ENCODE measurements at regions not wholly inside any gene's neighbourhood (a gene's known extent, or its start where the extent isn't known, plus 50 kb on each side); places are given as distances from the start of the nearest gene placed in this dataset.

DNA sequence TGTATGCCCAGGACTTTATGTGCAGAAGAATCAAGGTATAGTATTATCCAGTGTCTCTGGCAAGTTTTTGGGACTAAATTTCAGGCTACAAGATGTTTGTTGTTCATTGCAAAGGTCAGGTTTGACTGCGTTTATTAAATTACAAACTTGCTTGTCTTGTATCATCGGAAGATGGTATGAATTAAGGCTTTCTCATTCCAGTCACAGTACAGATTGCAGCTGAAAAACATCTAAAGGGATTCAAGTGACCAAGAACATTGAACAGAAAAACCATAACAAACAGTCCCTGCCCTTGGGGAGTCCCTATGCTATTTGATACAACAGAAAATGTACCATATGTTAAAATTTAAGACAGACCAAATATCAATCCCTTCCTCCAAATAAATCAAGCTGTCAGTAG is 244.7 kb upstream of the TNC start:
- peaks cover 6% of the 10 kb centered on the region for H3K4me1 ChIP-seq (ENCODE audit: control insufficient read depth, insufficient read depth, low read length)
- no peak overlapping the region for H3K4me3 ChIP-seq (ENCODE audit: low read length)
- no CpG with 5 or more reads among the region's 2 CpGs for WGBS (ENCODE audit: insufficient coverage, low lambda C conversion rate)
- H3K27ac ChIP-seq (ENCODE audit: low read length): no peak overlapping the region
- no peaks in the 10 kb centered on the region for H3K9me3 ChIP-seq (ENCODE audit: control insufficient read depth, low read depth, low read length)
- H3K36me3 ChIP-seq (ENCODE audit: control insufficient read depth, insufficient read depth, low read length): no peaks in the 10 kb centered on the region
- DNase-seq: no peak
- no peaks in the 10 kb centered on the region for H3K27me3 ChIP-seq (ENCODE audit: control insufficient read depth, insufficient read depth, low read length)

DNA sequence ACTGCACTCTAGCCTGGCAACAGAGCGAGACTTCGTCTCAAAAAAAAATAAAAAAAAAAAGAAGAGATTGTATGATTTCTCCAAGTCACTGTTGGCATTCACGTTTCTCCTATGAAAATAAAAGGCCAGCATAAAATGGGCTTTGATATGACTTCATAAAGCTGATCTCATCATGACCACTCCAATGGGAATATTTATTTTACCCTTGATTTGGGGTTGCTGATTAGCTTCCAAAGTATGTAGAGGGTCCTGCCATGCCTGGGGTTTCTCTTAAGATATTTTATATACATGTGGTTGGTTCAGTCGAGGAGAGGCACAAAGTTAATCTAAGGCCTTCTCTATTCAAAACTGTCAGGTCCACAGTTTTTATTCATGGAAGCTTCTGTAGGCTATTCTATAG is 247.0 kb upstream of the TNC start:
- 80% methylated on average over 1 of the region's 4 CpGs for WGBS (ENCODE audit: insufficient coverage, low lambda C conversion rate)
- no peaks in the 10 kb centered on the region for H3K4me1 ChIP-seq (ENCODE audit: control insufficient read depth, insufficient read depth, low read length)
- DNase-seq: no peak
- H3K9me3 ChIP-seq (ENCODE audit: control insufficient read depth, low read depth, low read length): no peaks in the 10 kb centered on the region
- no peaks in the 10 kb centered on the region for H3K36me3 ChIP-seq (ENCODE audit: control insufficient read depth, insufficient read depth, low read length)
- no peak overlapping the region for H3K27ac ChIP-seq (ENCODE audit: low read length)
- no peak overlapping the region for H3K4me3 ChIP-seq (ENCODE audit: low read length)
- H3K27me3 ChIP-seq (ENCODE audit: control insufficient read depth, insufficient read depth, low read length): no peaks in the 10 kb centered on the region

DNA sequence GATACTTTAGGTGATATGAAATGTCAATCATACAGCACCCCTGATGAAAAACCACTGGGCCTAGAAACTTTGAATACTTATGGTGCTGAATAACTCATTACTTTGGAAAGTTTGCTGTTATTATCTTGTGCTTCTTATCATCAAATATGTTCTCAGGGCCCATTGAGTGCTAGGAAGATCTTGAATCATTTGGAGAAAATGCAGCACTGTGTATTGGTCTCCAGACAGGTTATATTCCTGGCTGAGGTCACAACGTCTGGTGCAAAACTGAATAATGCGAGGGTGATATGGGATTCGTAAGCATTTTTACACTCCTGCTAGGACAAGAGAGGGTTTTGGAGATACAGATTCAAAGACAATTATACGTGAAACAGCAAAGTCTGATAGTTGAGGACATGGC is 249.4 kb upstream of the TNC start:
- Histone ChIP-seq H3K4me3 (ENCODE audit: low read length) (no peak overlapping the region), H3K27me3 (ENCODE audit: control insufficient read depth, insufficient read depth, low read length) (no peaks in the 10 kb centered on the region), H3K4me1 (ENCODE audit: control insufficient read depth, insufficient read depth, low read length) (no peaks in the 10 kb centered on the region), H3K36me3 (ENCODE audit: control insufficient read depth, insufficient read depth, low read length) (no peaks in the 10 kb centered on the region), H3K9me3 (ENCODE audit: control insufficient read depth, low read depth, low read length) (no peaks in the 10 kb centered on the region), H3K27ac (ENCODE audit: low read length) (no peak overlapping the region)
- WGBS (ENCODE audit: insufficient coverage, low lambda C conversion rate): 100% methylated on average over 2 of the region's 4 CpGs
- no peak for DNase-seq

DNA sequence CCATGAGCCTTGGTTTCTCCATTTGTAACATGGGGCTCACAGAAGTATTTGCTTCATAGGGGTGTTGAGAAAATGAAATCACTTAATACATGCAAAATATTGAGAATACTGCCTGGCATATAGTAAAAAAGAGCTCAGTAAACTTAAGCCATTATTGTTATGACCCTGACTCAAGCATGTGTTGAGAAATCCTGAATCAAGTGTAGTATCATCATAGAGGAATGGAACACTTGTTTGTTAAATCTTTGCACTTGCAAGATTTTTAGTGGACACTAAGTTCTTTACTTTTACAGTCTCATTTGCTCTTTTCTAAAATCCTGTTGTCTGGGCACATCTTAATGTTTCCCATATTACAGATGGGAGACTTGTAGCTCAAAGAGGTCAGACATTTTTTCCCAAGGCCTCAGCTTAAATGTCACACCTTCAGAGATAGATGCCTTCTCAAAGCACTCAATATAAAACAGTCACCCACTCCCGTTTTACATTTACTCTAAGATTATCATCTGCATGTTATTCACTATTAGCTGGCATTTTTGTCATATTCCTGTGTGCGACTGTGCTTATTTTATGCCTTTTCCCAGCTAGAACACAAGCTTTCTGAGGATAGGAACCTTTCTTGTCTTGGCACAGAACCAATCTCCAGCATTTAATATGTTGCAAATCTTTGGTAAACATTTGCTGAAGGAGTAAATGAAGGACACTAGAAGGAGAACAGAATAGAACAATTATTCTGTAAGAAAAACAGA is 250.0 kb upstream of the TNC start:
- H3K36me3 ChIP-seq (ENCODE audit: control insufficient read depth, insufficient read depth, low read length): no peaks in the 10 kb centered on the region
- 100% methylated on average over 2 of the region's 2 CpGs for WGBS (ENCODE audit: insufficient coverage, low lambda C conversion rate)
- no peak overlapping the region for H3K27ac ChIP-seq (ENCODE audit: low read length)
- no peaks in the 10 kb centered on the region for H3K27me3 ChIP-seq (ENCODE audit: control insufficient read depth, insufficient read depth, low read length)
- no peak for DNase-seq
- no peaks in the 10 kb centered on the region for H3K4me1 ChIP-seq (ENCODE audit: control insufficient read depth, insufficient read depth, low read length)
- no peaks in the 10 kb centered on the region for H3K9me3 ChIP-seq (ENCODE audit: control insufficient read depth, low read depth, low read length)
- no peak overlapping the region for H3K4me3 ChIP-seq (ENCODE audit: low read length)

DNA sequence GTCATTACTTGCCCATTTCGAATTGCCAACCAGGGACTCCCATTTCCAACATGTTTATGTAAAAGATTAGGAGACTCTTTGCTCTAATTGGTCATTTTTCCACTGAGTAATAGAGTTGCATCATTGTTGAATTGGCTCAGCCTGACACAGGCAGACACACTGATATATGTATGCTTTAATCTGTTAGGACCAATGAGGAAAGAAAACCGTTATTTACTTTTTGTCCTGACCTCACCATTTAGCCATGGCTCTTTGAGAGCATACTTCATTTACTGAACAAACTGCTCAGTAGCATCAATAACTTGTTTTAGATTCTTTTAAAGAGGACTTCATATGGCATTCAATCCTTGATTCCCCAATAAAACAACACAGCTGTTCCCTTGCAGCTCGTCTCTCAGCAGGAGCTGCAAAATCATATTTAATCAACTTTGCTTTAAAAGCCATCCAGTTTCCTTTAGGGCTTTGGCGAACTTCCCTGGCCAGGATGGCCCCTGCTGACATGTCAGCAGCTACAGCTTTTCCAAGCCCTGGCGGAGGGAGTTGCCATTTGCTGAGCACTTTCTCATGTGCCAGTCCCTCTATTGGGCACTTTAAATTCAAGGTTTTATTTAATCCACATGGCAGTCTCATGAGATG is 251.5 kb upstream of the TNC start:
- H3K27ac ChIP-seq (ENCODE audit: low read length): no peak overlapping the region
- H3K9me3 ChIP-seq (ENCODE audit: control insufficient read depth, low read depth, low read length): no peaks in the 10 kb centered on the region
- H3K36me3 ChIP-seq (ENCODE audit: control insufficient read depth, insufficient read depth, low read length): no peaks in the 10 kb centered on the region
- no peaks in the 10 kb centered on the region for H3K27me3 ChIP-seq (ENCODE audit: control insufficient read depth, insufficient read depth, low read length)
- H3K4me1 ChIP-seq (ENCODE audit: control insufficient read depth, insufficient read depth, low read length): no peaks in the 10 kb centered on the region
- 100% methylated on average over 2 of the region's 5 CpGs for WGBS (ENCODE audit: insufficient coverage, low lambda C conversion rate)
- DNase-seq: peak in 1 of 2 donors; percentile 14
- no peak overlapping the region for H3K4me3 ChIP-seq (ENCODE audit: low read length)

DNA sequence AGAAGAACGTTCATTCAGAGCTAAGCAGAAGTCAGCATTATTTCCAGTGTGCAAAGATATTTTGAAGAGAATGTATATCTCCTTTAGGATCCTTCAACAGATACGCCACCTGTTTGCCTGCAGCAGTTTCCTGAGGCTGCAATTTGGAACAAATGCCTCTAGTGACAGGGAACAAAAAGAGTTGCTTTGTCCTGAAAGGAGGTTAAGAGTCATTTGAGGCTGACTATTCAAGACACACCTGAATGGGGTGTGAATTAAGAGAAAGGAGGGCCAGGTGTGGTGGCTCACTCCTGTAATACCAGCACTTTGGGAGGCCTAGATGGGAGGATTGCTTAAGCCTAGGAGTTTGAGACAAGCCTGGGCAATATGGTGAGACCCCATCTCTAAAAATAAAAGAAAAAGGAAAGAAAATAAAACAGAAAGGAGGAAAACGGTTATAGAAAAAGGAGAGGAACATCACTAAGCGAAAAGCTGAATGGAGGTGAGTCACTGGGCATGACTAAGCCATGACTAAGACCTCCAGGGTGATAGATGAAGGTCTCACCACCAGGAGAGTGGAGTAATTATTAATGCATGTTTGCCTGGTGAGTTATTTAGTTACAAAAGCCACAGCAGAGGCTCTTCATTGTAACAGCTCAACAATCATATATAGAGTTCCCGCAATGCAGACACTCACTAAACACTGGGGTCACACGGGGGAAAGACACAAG is 255.2 kb upstream of the TNC start:
- DNase-seq: no peak
- 64% methylated on average over 2 of the region's 6 CpGs for WGBS (ENCODE audit: insufficient coverage, low lambda C conversion rate)
- no peak overlapping the region for H3K27ac ChIP-seq (ENCODE audit: low read length)

DNA sequence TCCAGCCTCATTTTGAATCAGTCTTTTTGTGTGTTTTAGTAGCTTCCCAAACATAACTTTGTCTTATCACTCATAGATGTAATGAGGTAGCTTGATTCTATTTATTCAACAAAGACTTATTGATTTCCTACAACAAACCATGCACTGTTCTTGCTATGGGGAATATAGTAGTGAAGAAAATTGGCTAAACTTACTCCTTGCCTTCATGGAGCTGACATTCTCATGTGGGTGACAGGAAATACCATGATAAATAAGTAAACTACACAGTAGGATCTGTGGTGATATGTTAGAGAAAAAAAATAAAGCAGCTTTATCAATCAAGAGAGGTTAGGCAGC is 255.7 kb upstream of the TNC start:
- H3K4me3 ChIP-seq (ENCODE audit: low read length): no peak overlapping the region
- no peaks in the 10 kb centered on the region for H3K9me3 ChIP-seq (ENCODE audit: control insufficient read depth, low read depth, low read length)
- DNase-seq: no peak
- no peaks in the 10 kb centered on the region for H3K4me1 ChIP-seq (ENCODE audit: control insufficient read depth, insufficient read depth, low read length)
- H3K36me3 ChIP-seq (ENCODE audit: control insufficient read depth, insufficient read depth, low read length): no peaks in the 10 kb centered on the region
- no peak overlapping the region for H3K27ac ChIP-seq (ENCODE audit: low read length)
- no peaks in the 10 kb centered on the region for H3K27me3 ChIP-seq (ENCODE audit: control insufficient read depth, insufficient read depth, low read length)

More for the DNA sequence above, 255.2 kb upstream of the TNC start:
- Histone ChIP-seq H3K27me3 (ENCODE audit: control insufficient read depth, insufficient read depth, low read length) (no peaks in the 10 kb centered on the region), H3K4me3 (ENCODE audit: low read length) (no peak overlapping the region), H3K36me3 (ENCODE audit: control insufficient read depth, insufficient read depth, low read length) (no peaks in the 10 kb centered on the region), H3K9me3 (ENCODE audit: control insufficient read depth, low read depth, low read length) (no peaks in the 10 kb centered on the region), H3K4me1 (ENCODE audit: control insufficient read depth, insufficient read depth, low read length) (no peaks in the 10 kb centered on the region)

DNA sequence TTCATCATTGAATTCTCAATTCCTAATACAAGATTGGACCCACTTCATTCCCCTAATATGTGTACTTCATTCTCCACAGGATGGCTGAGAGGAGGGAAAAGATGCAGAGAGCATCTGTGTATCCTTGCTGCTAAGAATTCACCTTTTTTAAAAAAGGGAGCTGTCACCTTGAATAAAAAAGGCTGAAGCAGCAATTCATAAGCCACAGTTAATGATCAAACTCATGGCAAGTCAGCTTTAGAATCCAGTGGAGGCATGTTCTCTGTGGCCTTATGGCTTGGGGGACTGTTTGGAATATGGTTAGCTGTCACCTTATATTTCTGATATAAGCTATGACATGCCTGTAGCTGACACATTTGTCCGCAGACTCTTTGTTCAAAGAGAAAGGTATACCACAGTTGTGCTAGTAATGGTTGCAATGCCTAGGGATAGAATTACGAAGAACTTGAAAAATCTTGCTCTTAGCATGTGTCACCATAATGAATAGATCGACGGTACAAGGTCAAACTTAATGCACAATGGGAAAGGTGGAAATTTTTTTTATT is 256.8 kb upstream of the TNC start:
- no peaks in the 10 kb centered on the region for H3K27me3 ChIP-seq (ENCODE audit: control insufficient read depth, insufficient read depth, low read length)
- no peak overlapping the region for H3K27ac ChIP-seq (ENCODE audit: low read length)
- no CpG with 5 or more reads among the region's 4 CpGs for WGBS (ENCODE audit: insufficient coverage, low lambda C conversion rate)
- no peaks in the 10 kb centered on the region for H3K36me3 ChIP-seq (ENCODE audit: control insufficient read depth, insufficient read depth, low read length)
- H3K4me3 ChIP-seq (ENCODE audit: low read length): no peak overlapping the region
- H3K9me3 ChIP-seq (ENCODE audit: control insufficient read depth, low read depth, low read length): no peaks in the 10 kb centered on the region
- no peak for DNase-seq
- no peaks in the 10 kb centered on the region for H3K4me1 ChIP-seq (ENCODE audit: control insufficient read depth, insufficient read depth, low read length)

DNA sequence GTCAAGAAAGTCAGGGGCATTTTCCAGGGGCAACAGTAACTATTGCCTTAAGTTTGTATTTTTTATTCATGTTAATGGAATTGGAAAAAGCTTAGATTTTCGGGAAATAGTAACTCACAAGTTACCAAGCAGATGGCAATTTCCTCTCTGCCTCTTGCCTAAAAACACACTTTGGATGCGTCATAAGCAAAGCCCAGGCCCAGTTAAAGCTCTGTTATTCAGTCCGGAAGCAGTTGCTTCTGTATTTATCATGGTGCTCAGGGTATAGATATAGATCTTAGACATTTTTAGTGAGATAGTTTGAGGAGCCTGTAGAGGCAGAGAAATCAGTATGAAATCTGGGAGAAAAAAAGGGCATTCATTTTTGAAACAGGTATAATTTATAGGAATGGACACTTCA is 260.3 kb upstream of the TNC start:
- Histone ChIP-seq H3K27ac (ENCODE audit: low read length) (no peak overlapping the region), H3K9me3 (ENCODE audit: control insufficient read depth, low read depth, low read length) (peaks cover 3% of the 10 kb centered on the region), H3K4me1 (ENCODE audit: control insufficient read depth, insufficient read depth, low read length) (no peaks in the 10 kb centered on the region), H3K27me3 (ENCODE audit: control insufficient read depth, insufficient read depth, low read length) (no peaks in the 10 kb centered on the region), H3K36me3 (ENCODE audit: control insufficient read depth, insufficient read depth, low read length) (no peaks in the 10 kb centered on the region), H3K4me3 (ENCODE audit: low read length) (no peak overlapping the region)
- 100% methylated on average over 1 of the region's 3 CpGs for WGBS (ENCODE audit: insufficient coverage, low lambda C conversion rate)
- DNase-seq: no peak

DNA sequence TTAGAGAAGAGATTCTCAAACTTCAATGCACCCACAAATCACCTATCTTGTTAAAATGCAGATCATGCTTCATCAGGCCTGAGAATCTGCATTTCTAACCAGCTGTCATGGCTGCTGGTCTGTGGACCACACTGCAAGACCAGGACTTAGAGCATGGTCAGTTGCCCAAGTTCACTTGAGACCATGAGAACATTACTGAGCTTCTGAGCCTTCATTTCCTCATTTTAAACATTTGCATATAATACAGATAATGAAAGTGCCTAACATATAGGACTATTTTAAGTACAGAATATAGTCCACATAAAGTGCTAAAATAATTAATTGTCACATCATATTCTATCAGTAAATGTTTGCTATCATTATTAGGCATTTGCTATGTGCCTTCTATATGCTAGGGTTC is 260.8 kb upstream of the TNC start:
- no peak for DNase-seq
- H3K9me3 ChIP-seq (ENCODE audit: control insufficient read depth, low read depth, low read length): peaks cover 3% of the 10 kb centered on the region
- no peaks in the 10 kb centered on the region for H3K36me3 ChIP-seq (ENCODE audit: control insufficient read depth, insufficient read depth, low read length)
- no peaks in the 10 kb centered on the region for H3K27me3 ChIP-seq (ENCODE audit: control insufficient read depth, insufficient read depth, low read length)
- no peaks in the 10 kb centered on the region for H3K4me1 ChIP-seq (ENCODE audit: control insufficient read depth, insufficient read depth, low read length)
- no peak overlapping the region for H3K4me3 ChIP-seq (ENCODE audit: low read length)
- H3K27ac ChIP-seq (ENCODE audit: low read length): no peak overlapping the region

Data from large intestine (tissue), 3 donors.